Keratinocyte (primary cell): ENCODE measurements at regions not wholly inside any gene's neighbourhood (a gene's known extent, or its start where the extent isn't known, plus 50 kb on each side); places are given as distances from the start of the nearest gene placed in this dataset.

ENCODE experiments used
- DNase-seq: peaks from one replicate; pipeline ENCODE4 v3.0.0-alpha.2; 2011; ENCODE audit warnings: low read depth, missing footprints, low spot score
- FAIRE-seq: peaks from 2 replicates; lab custom pipeline; 2011; peaks lifted over from hg19 to GRCh38; lab: Jason Lieb, UNC
- H2AFZ ChIP-seq: 2 replicates; pipeline ENCODE4 v1.6.0; 2012; ENCODE audit warnings: low read length, control low read depth, inconsistent platforms; ENCODE audit not compliant: control insufficient read depth
- H3K27ac ChIP-seq: 2 replicates; pipeline ENCODE4 v1.5.1; 2011; ENCODE audit warnings: low read length; ENCODE audit not compliant: control insufficient read depth, insufficient read depth
- H3K27me3 ChIP-seq: 3 replicates; pipeline ENCODE4 v1.6.0; 2011; ENCODE audit warnings: low read length; ENCODE audit not compliant: control insufficient read depth, insufficient read depth; ENCODE audit errors: extremely low read depth
- H3K36me3 ChIP-seq, 2 experiments: 2 replicates in 1 of 2; 3 replicates in 1 of 2; pipeline ENCODE4 v1.5.1; 2011; ENCODE audit warnings: low read length in 2 of 2, mild to moderate bottlenecking in 1 of 2; ENCODE audit not compliant: control insufficient read depth in 2 of 2, insufficient read depth in 2 of 2; ENCODE audit errors: extremely low read depth in 1 of 2
- H3K4me1 ChIP-seq: 3 replicates; pipeline ENCODE4 v1.5.1; 2011; ENCODE audit warnings: low read length; ENCODE audit not compliant: control insufficient read depth, insufficient read depth; ENCODE audit errors: extremely low read depth
- H3K4me2 ChIP-seq: 3 replicates; pipeline ENCODE4 v1.6.0; 2011; ENCODE audit warnings: low read depth, low read length; ENCODE audit not compliant: control insufficient read depth, insufficient read depth; ENCODE audit errors: extremely low read depth
- H3K4me3 ChIP-seq, 3 experiments: fragments of 200-600 bp in 1 of 3; sonication (generic) in 1 of 3; 2 replicates in 2 of 3; 3 replicates in 1 of 3; pipeline ENCODE4 v1.5.1; 2011 to 2016; ENCODE audit warnings: low read length in 3 of 3, mild to moderate bottlenecking in 3 of 3, control low read depth in 2 of 3, inconsistent platforms in 1 of 3, low read depth in 1 of 3, mixed read lengths in 1 of 3, mixed run types in 1 of 3, moderate library complexity in 1 of 3; ENCODE audit not compliant: control insufficient read depth in 2 of 3, insufficient read depth in 2 of 3; ENCODE audit errors: extremely low read depth in 1 of 3
- H3K79me2 ChIP-seq: 2 replicates; pipeline ENCODE4 v1.6.0; 2012; ENCODE audit warnings: low read length; ENCODE audit not compliant: control insufficient read depth, insufficient read depth
- H3K9ac ChIP-seq: 3 replicates; pipeline ENCODE4 v1.6.0; 2011; ENCODE audit warnings: low read length; ENCODE audit not compliant: control insufficient read depth, insufficient read depth; ENCODE audit errors: extremely low read depth
- H3K9me1 ChIP-seq: 3 replicates; pipeline ENCODE4 v1.6.0; 2011; ENCODE audit warnings: low read length; ENCODE audit not compliant: control insufficient read depth, insufficient read depth; ENCODE audit errors: extremely low read depth
- H3K9me3 ChIP-seq: 2 replicates; pipeline ENCODE4 v1.5.1; 2012; ENCODE audit warnings: low read depth, low read length; ENCODE audit not compliant: control insufficient read depth
- H4K20me1 ChIP-seq: 3 replicates; pipeline ENCODE4 v1.6.0; 2011; ENCODE audit warnings: low read length; ENCODE audit not compliant: control insufficient read depth, insufficient read depth; ENCODE audit errors: extremely low read depth
- EZH2 ChIP-seq: IDR thresholded peaks from one replicate; pipeline ENCODE4 v1.6.1; 2012; ENCODE audit warnings: inconsistent platforms, mild to moderate bottlenecking, low read length, moderate library complexity
- dilution Hi-C: fragments of 300-500 bp; cut with MboI; formaldehyde crosslinking; loops from one replicate; pipeline ENCODE4 v1.7.0; 2020; ENCODE audit warnings: low sequenced_read_pairs; ENCODE audit not compliant: extremely low pct_ligation_motif_present
- TF ChIP-seq, protein P1 (sequence below), 3 experiments: IDR thresholded peaks in 1 of 3; conservative IDR thresholded peaks in 1 of 3; optimal IDR thresholded peaks in 1 of 3; 2 replicates in 2 of 3; 3 replicates in 1 of 3; pipeline versions ENCODE3 to v1.5.1; 2011; ENCODE audit warnings: low read length in 3 of 3, mild to moderate bottlenecking in 3 of 3, moderate library complexity in 2 of 3, control low read depth in 1 of 3, inconsistent platforms in 1 of 3; ENCODE audit not compliant: insufficient read depth in 2 of 3; ENCODE audit errors: extremely low read depth in 1 of 3

- Histone ChIP-seq H3K4me2 (no peak overlapping the region), H3K9me1 (no peaks in the 10 kb centered on the region), H3K27me3 (no peaks in the 10 kb centered on the region), H3K27ac (no peak overlapping the region), H3K36me3 (no peaks in the 10 kb centered on the region), H4K20me1 (no peaks in the 10 kb centered on the region), H2AFZ (no peak overlapping the region), H3K4me3 (no peak overlapping the region), H3K79me2 (no peaks in the 10 kb centered on the region), H3K4me1 (peaks cover 13% of the 10 kb centered on the region), H3K9ac (no peak overlapping the region), H3K9me3 (no peaks in the 10 kb centered on the region)
- TF ChIP-seq, protein P1, sequence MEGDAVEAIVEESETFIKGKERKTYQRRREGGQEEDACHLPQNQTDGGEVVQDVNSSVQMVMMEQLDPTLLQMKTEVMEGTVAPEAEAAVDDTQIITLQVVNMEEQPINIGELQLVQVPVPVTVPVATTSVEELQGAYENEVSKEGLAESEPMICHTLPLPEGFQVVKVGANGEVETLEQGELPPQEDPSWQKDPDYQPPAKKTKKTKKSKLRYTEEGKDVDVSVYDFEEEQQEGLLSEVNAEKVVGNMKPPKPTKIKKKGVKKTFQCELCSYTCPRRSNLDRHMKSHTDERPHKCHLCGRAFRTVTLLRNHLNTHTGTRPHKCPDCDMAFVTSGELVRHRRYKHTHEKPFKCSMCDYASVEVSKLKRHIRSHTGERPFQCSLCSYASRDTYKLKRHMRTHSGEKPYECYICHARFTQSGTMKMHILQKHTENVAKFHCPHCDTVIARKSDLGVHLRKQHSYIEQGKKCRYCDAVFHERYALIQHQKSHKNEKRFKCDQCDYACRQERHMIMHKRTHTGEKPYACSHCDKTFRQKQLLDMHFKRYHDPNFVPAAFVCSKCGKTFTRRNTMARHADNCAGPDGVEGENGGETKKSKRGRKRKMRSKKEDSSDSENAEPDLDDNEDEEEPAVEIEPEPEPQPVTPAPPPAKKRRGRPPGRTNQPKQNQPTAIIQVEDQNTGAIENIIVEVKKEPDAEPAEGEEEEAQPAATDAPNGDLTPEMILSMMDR (optimal IDR thresholded peaks at IDR 0.05 in 1 of 3, IDR thresholded peaks at IDR 0.05 in 1 of 3, conservative IDR thresholded peaks at IDR 0.05 in 1 of 3; ENCODE audit: extremely low read depth in 1 of 3, insufficient read depth in 2 of 3, low read length in 3 of 3), result no peak
- no peak for TF ChIP-seq EZH2
- FAIRE-seq (no peak), DNase-seq (no peak)
- dilution Hi-C loops, result no loop called here
Measured at GRCh38 chr6:8825726-8826125, 390.4 kb upstream of the SLC35B3 start.

DNA sequence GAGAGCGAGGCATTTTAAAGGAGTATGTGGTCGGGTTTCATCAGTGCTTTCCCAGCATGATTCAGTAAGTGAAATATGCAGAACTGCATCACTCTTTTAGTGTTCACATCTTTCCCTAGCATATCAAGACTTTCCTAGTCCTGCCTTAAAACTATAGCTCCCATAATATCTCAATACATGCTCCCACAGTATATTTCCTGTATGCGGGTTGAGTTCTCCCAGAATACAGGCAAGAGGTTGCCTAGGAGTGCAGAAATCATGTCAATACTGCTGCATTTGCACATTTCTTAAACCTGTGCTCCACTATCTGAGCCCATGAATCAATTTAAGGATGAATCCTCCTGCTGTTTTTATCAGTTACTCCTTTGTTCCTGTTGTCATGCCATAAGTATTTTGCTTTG is 386.6 kb upstream of the SLC35B3 start:
- no peak overlapping the region for H3K4me2 ChIP-seq
- no peak overlapping the region for H3K9ac ChIP-seq
- no peaks in the 10 kb centered on the region for H3K79me2 ChIP-seq
- no peaks in the 10 kb centered on the region for H3K27me3 ChIP-seq
- no peak for FAIRE-seq
- no peak overlapping the region for H3K4me3 ChIP-seq
- H4K20me1 ChIP-seq, result no peaks in the 10 kb centered on the region
- H2AFZ ChIP-seq, result no peak overlapping the region
- peak overlapping the region; percentile 40 for H3K27ac ChIP-seq
- H3K9me3 ChIP-seq, result no peaks in the 10 kb centered on the region
- no peak for TF ChIP-seq EZH2
- TF ChIP-seq, protein P1 (optimal IDR thresholded peaks at IDR 0.05 in 1 of 3, IDR thresholded peaks at IDR 0.05 in 1 of 3, conservative IDR thresholded peaks at IDR 0.05 in 1 of 3; ENCODE audit: extremely low read depth in 1 of 3, insufficient read depth in 2 of 3, low read length in 3 of 3), result no peak
- H3K36me3 ChIP-seq, result no peaks in the 10 kb centered on the region
- no peak for DNase-seq
- no peaks in the 10 kb centered on the region for H3K9me1 ChIP-seq
- dilution Hi-C loops, result no loop called here
- peaks cover 17% of the 10 kb centered on the region for H3K4me1 ChIP-seq
